Esophagus squamous epithelium (tissue), 5 donors: ENCODE measurements at regions not wholly inside any gene's neighbourhood (a gene's known extent, or its start where the extent isn't known, plus 50 kb on each side); places are given as distances from the start of the nearest gene placed in this dataset.
"Not testable (repeated sequence)": the region's sequence is repeated elsewhere in the genome, so short reads cannot be mapped to it uniquely, and the experiment has no call there.

Source experiments
- DNase-seq: peaks from one replicate; lab custom pipeline; 2025; lab: John Stamatoyannopoulos, UW
- H3K27ac ChIP-seq, 4 donors: fragments of 200-600 bp; sonication (generic); one replicate each; pipeline ENCODE4 v1.5.1; 2016 to 2019; ENCODE audit warnings: mild to moderate bottlenecking in 1 of 4
- H3K27me3 ChIP-seq, 4 donors: fragments of 200-600 bp; sonication (generic); 1 replicate in 3 of 4; 2 replicates in 1 of 4; pipeline versions ENCODE4 v1.5.1 to v1.6.0; 2017 to 2021; ENCODE audit warnings: antibody characterized with exemption in 1 of 4
- H3K36me3 ChIP-seq, 3 donors: fragments of 200-600 bp; sonication (generic); one replicate each; pipeline ENCODE4 v1.5.1; 2016 to 2019
- H3K4me1 ChIP-seq, 3 donors: fragments of 200-600 bp; sonication (generic); one replicate each; pipeline ENCODE4 v1.5.1; 2017 to 2019
- H3K4me3 ChIP-seq, 4 donors: fragments of 200-600 bp; sonication (generic); 1 replicate in 3 of 4; 2 replicates in 1 of 4; pipeline ENCODE4 v1.5.1; 2016 to 2019; ENCODE audit warnings: mild to moderate bottlenecking in 2 of 4, moderate library complexity in 1 of 4
- H3K9me3 ChIP-seq, 3 donors: fragments of 200-600 bp; sonication (generic); one replicate each; pipeline ENCODE4 v1.5.1; 2016 to 2019
- POLR2A ChIP-seq, 4 donors: fragments of 450-650 bp; IDR thresholded peaks; one replicate each; pipeline ENCODE4 v1.6.1; 2017; ENCODE audit warnings: antibody characterized with exemption in 4 of 4, mild to moderate bottlenecking in 4 of 4, moderate library complexity in 3 of 4
- WGBS, 2 donors: methylation state at CpG; one replicate each; pipeline ENCODE4 v1.1.5; 2018; 5-methylcytosine and 5-hydroxymethylcytosine counted together
- intact Hi-C: fragments of 100-400 bp; cut with DNase I; formaldehyde crosslinking; loops from one replicate; pipeline ENCODE4 v1.15.0; 2022
- TF ChIP-seq, protein P1 (sequence below), 6 experiments: fragments of 450-650 bp in 4 of 6; fragments of 200-600 bp in 2 of 6; sonication (generic) in 2 of 6; IDR thresholded peaks; one replicate each; pipeline ENCODE4 v1.5.1; 2016 to 2019; ENCODE audit warnings: antibody characterized with exemption in 6 of 6, mild to moderate bottlenecking in 4 of 6, moderate library complexity in 4 of 6
- donor health status: DM: yes; HTN: yes; CAD: no.

DNA sequence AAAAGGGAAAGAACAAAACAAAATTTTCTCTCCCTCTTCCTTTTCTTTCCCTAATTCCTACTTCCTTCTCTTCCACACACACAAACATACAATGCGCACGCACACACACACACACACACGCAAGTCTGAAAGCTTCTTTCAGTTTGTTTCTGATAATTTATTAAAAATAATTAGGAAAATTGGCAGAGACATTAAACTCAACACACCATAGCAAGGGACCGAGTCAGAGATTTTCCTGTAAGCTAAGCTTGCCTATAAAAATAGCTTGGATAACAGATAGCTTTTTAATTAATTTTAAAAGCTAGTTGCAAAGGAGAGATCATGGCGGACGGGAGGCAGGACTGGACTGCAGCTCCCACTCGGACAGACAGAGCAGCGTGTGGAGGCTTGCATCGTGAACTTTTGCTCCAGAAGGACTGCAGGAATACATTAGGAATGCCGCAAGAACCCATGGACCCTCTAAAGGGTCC is 92.6 kb upstream of the MAPK10 start:
- Histone ChIP-seq H3K27me3 (no peaks in the 10 kb centered on the region), H3K27ac (peak overlapping the region; percentile 66 to 82 (median 78)), H3K4me3 (peak overlapping the region; percentile 7 to 62 (median 45)), H3K36me3 (no peaks in the 10 kb centered on the region), H3K9me3 (no peaks in the 10 kb centered on the region), H3K4me1 (peaks cover 0 to 29% (median 18%) of the 10 kb centered on the region in 3 donors)
- intact Hi-C loops: no loop called here
- WGBS, 2 donors: 56 to 79% methylated on average over 10 of the region's 10 CpGs
- no peak for DNase-seq
- TF ChIP-seq, protein P1, sequence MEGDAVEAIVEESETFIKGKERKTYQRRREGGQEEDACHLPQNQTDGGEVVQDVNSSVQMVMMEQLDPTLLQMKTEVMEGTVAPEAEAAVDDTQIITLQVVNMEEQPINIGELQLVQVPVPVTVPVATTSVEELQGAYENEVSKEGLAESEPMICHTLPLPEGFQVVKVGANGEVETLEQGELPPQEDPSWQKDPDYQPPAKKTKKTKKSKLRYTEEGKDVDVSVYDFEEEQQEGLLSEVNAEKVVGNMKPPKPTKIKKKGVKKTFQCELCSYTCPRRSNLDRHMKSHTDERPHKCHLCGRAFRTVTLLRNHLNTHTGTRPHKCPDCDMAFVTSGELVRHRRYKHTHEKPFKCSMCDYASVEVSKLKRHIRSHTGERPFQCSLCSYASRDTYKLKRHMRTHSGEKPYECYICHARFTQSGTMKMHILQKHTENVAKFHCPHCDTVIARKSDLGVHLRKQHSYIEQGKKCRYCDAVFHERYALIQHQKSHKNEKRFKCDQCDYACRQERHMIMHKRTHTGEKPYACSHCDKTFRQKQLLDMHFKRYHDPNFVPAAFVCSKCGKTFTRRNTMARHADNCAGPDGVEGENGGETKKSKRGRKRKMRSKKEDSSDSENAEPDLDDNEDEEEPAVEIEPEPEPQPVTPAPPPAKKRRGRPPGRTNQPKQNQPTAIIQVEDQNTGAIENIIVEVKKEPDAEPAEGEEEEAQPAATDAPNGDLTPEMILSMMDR (IDR thresholded peaks at IDR 0.05): no peak

DNA sequence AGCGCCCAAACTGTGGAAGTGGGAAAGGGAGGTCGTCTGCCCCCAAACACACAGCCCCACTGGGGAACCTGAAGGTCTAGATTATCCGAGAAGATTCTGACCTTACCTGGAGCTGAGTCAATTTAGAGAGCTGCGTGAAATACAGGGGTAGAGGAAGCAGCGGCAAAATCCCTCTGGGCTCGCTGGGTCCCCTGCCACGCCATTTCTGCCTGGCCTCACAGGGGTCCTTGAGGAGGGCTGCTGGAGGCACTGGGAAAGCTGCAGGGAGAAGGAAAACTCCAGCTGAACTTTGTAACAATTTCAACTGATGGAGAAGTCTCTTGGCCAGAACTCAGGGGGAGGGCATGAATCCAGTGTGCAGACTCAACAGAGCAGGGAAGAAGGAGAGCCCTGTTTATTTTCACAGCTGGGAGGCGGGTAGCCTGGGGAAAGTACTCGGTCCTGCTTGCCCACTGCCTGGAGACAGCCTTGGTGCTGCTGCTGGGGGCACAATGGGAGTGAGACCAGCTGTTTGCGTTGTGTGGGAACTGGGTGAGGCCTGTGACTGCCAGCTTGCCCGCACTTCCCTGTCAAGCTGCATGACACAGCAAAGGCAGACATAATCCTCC is 93.2 kb upstream of the MAPK10 start:
- Histone ChIP-seq H3K27me3 (no peaks in the 10 kb centered on the region), H3K9me3 (no peaks in the 10 kb centered on the region), H3K4me3 (peak overlapping the region; percentile 7 to 62 (median 45)), H3K36me3 (no peaks in the 10 kb centered on the region), H3K4me1 (peaks cover 0 to 29% (median 18%) of the 10 kb centered on the region in 3 donors), H3K27ac (peak overlapping the region; percentile 66 to 82 (median 78))
- DNase-seq: no peak
- WGBS, 2 donors: 54 to 60% methylated on average over 5 to 11 of the region's 11 CpGs
- intact Hi-C loops: no loop called here
- no peak for TF ChIP-seq POLR2A (IDR thresholded peaks at IDR 0.05)
- TF ChIP-seq, protein P1 (IDR thresholded peaks at IDR 0.05): no peak

GRCh38 chr4:86453611-86454072 is 93.8 kb upstream of the MAPK10 start:
- intact Hi-C loops, H3K27me3 ChIP-seq, DNase-seq, H3K9me3 ChIP-seq, H3K36me3 ChIP-seq: not testable (repeated sequence)
- Histone ChIP-seq H3K4me3 (peak overlapping the region in 1 of 4 donors; percentile 62), H3K4me1 (peaks cover 0 to 29% (median 18%) of the 10 kb centered on the region in 3 donors), H3K27ac (peak overlapping the region; percentile 66 to 82 (median 78))
- WGBS, 2 donors: 50 to 60% methylated on average over 1 to 2 of the region's 2 CpGs

GRCh38 chr4:86461849-86462248 is 102.0 kb upstream of the MAPK10 start:
- TF ChIP-seq POLR2A (IDR thresholded peaks at IDR 0.05): no peak
- TF ChIP-seq, protein P1 (IDR thresholded peaks at IDR 0.05): no peak
- Histone ChIP-seq H3K36me3 (no peaks in the 10 kb centered on the region), H3K9me3 (no peaks in the 10 kb centered on the region), H3K27ac (no peak overlapping the region), H3K4me3 (no peak overlapping the region), H3K4me1 (no peaks in the 10 kb centered on the region), H3K27me3 (no peaks in the 10 kb centered on the region)
- intact Hi-C loops: no loop called here
- DNase-seq: no peak
- 77 to 82% methylated on average over 3 to 5 of the region's 5 CpGs for WGBS, 2 donors

DNA sequence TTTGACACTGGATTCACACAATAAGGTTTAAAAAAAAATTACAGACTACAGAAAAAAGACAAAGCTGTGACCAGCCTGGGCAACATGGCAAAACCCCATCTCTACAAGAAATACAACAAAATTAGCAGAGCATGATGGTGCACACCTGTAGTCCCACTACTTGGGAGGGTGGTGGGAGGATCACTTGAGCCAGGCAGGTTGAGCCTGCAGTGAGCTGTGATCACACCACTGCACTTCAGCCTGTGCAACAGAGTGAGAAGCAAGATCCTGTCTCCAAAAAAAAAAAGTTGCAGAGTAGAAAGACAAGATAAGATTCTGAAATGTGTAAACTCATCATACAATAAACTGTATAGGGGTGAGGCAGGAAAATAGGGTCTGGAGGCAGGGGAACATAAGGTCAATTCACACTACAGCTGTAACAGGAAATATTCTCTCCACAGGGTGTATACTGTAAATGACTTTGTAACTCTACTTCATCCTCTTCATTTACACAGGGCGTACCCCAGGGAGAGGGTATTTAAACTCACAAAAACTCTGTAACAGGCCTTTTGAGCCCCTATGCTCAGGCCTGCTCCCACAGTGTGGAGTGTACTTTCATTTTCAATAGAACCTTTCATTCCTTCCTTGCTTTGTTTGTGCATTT is 112.6 kb upstream of the MAPK10 start:
- TF ChIP-seq POLR2A (IDR thresholded peaks at IDR 0.05): no peak
- TF ChIP-seq, protein P1 (IDR thresholded peaks at IDR 0.05): no peak
- no peak overlapping the region for H3K4me3 ChIP-seq
- no peak overlapping the region for H3K27ac ChIP-seq
- WGBS, 2 donors: 73 to 93% methylated on average over 1 of the region's 1 CpG
- H3K9me3 ChIP-seq: no peaks in the 10 kb centered on the region
- peaks cover 0 to 6% (median 0%) of the 10 kb centered on the region in 3 donors for H3K4me1 ChIP-seq
- DNase-seq: no peak
- no peaks in the 10 kb centered on the region for H3K27me3 ChIP-seq
- intact Hi-C loops: no loop called here
- no peaks in the 10 kb centered on the region for H3K36me3 ChIP-seq

GRCh38 chr4:86478151-86478550 is 116.0 kb upstream of the PTPN13 start:
- WGBS, 2 donors: 88 to 91% methylated on average over 4 of the region's 4 CpGs

More at GRCh38 chr4:86478151-86478550, 116.0 kb upstream of the PTPN13 start:
- DNase-seq, H3K27ac ChIP-seq, H3K27me3 ChIP-seq, H3K4me3 ChIP-seq, intact Hi-C loops, H3K9me3 ChIP-seq, H3K36me3 ChIP-seq: not testable (repeated sequence)
- H3K4me1 ChIP-seq: peaks cover 0 to 20% (median 3%) of the 10 kb centered on the region in 3 donors
